DMS53 (cell line): ENCODE measurements at regions not wholly inside any gene's neighbourhood (a gene's known extent, or its start where the extent isn't known, plus 50 kb on each side); places are given as distances from the start of the nearest gene placed in this dataset.

ENCODE experiments used
- DNase-seq: peaks from one replicate; lab custom pipeline; 2025; lab: John Stamatoyannopoulos, UW

GRCh38 chr21:19237608-19238007, 834.0 kb upstream of the TMPRSS15 start:
- no peak for DNase-seq

GRCh38 chr21:19239696-19240095, 836.1 kb upstream of the TMPRSS15 start:
- no peak for DNase-seq

- no peak for DNase-seq
Measured at GRCh38 chr21:19244502-19245187, 841.1 kb upstream of the TMPRSS15 start.

GRCh38 chr21:19245188-19245580, 841.6 kb upstream of the TMPRSS15 start:
- no peak for DNase-seq

GRCh38 chr21:19246018-19246417, 842.4 kb upstream of the TMPRSS15 start:
- no peak for DNase-seq

GRCh38 chr21:19256934-19257660, 853.5 kb upstream of the TMPRSS15 start:
- DNase-seq = no peak

GRCh38 chr21:19261731-19262376, 858.3 kb upstream of the TMPRSS15 start:
- DNase-seq = peak; percentile 16

- no peak for DNase-seq
Measured at GRCh38 chr21:19266636-19267035, 863.1 kb upstream of the TMPRSS15 start.

GRCh38 chr21:19268686-19269085, 865.1 kb upstream of the TMPRSS15 start:
- DNase-seq = no peak

- DNase-seq = no peak
Measured at GRCh38 chr21:19275065-19275464, 871.5 kb upstream of the TMPRSS15 start.

- no peak for DNase-seq
Measured at GRCh38 chr21:19276665-19277064, 873.1 kb upstream of the TMPRSS15 start.

GRCh38 chr21:19286876-19287275, 883.3 kb upstream of the TMPRSS15 start:
- DNase-seq = no peak

GRCh38 chr21:19290328-19290727, 886.7 kb upstream of the TMPRSS15 start:
- DNase-seq = no peak

GRCh38 chr21:19320291-19320690, 916.7 kb upstream of the TMPRSS15 start:
- no peak for DNase-seq

GRCh38 chr21:19321688-19322087, 918.1 kb upstream of the TMPRSS15 start:
- no peak for DNase-seq

- peak; percentile 31 for DNase-seq
Measured at GRCh38 chr21:19322360-19322759, 918.8 kb upstream of the TMPRSS15 start.

GRCh38 chr21:19326531-19327319, 923.1 kb upstream of the TMPRSS15 start:
- DNase-seq = no peak

GRCh38 chr21:19328954-19329353, 925.4 kb upstream of the TMPRSS15 start:
- DNase-seq = no peak

- peak; percentile 1 for DNase-seq
Measured at GRCh38 chr21:19340303-19340702, 936.7 kb upstream of the TMPRSS15 start.

GRCh38 chr21:19340954-19341353, 937.4 kb upstream of the TMPRSS15 start:
- DNase-seq = no peak

- DNase-seq = no peak
Measured at GRCh38 chr21:19343711-19344110, 940.1 kb upstream of the TMPRSS15 start.

GRCh38 chr21:19350286-19350685, 946.7 kb upstream of the TMPRSS15 start:
- no peak for DNase-seq
